ENCODE measurements at regions not wholly inside any gene's neighbourhood (a gene's known extent, or its start where the extent isn't known, plus 50 kb on each side); places are given as distances from the start of the nearest gene placed in this dataset.
A peak's percentile ranks its signal among the peaks of the same experiment; 100 is the strongest.

DNA sequence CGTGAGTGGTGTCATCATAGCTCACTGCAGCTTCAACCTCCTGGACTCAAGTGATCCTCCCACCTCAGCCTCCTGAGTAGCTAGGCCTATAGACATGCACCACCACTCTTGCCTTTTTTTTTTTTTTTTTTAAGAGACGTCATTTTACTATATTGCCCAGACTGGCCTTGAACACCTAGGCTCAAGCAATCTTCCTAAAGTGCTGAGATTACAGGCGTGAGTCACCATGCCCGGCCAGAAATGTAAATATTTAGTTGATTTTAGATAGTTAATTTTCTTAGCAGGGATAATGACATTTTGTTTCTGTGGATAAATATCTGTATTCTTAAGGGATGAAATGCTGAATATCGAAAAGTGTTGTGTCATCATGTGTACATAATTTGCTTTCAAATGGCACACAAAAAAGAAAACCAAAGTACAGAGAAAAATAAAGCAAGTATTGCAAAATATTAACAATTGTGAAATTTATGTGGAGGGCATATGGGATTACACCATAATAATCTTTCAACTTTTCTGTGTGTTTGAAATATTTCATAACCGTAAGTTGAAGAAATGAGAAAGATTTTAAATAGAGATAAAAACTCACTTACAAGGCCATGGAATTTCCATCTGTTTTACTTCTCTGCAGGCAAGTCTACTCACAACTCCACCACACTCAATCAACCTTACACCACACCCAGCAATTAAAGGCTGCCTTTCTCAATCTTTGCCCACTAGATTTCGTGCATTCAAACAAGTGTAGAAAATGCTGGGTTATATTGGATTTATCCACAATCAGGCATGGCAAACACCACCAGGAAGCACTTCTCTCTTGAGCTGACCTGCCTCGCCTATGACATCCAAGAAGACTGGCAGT, 93.7 kb downstream of the SPTSSA start:
- Histone ChIP-seq H3K4me3 (no peak overlapping the region), H3F3A (ENCODE audit: insufficient read depth, low read depth) (peaks cover 38% of the 10 kb centered on the region), H3K9me2 (ENCODE audit: insufficient read depth) (no peaks in the 10 kb centered on the region), H4K20me1 (ENCODE audit: insufficient read depth) (no peaks in the 10 kb centered on the region), H3K4me1 (replicated peaks; ENCODE audit: insufficient read depth) (peaks cover 60% of the 10 kb centered on the region), H3K4me2 (peak overlapping the region; percentile 48), H3K79me2 (ENCODE audit: low read depth) (no peaks in the 10 kb centered on the region), H3K9me3 (ENCODE audit: insufficient read depth, low read depth) (no peaks in the 10 kb centered on the region), H2AFZ (no peak overlapping the region), H3K36me3 (ENCODE audit: low read depth) (no peaks in the 10 kb centered on the region), H3K27me3 (ENCODE audit: insufficient read depth, low read depth) (no peaks in the 10 kb centered on the region), H3K27ac (peak overlapping the region; percentile 61)
- TF ChIP-seq, protein P1, sequence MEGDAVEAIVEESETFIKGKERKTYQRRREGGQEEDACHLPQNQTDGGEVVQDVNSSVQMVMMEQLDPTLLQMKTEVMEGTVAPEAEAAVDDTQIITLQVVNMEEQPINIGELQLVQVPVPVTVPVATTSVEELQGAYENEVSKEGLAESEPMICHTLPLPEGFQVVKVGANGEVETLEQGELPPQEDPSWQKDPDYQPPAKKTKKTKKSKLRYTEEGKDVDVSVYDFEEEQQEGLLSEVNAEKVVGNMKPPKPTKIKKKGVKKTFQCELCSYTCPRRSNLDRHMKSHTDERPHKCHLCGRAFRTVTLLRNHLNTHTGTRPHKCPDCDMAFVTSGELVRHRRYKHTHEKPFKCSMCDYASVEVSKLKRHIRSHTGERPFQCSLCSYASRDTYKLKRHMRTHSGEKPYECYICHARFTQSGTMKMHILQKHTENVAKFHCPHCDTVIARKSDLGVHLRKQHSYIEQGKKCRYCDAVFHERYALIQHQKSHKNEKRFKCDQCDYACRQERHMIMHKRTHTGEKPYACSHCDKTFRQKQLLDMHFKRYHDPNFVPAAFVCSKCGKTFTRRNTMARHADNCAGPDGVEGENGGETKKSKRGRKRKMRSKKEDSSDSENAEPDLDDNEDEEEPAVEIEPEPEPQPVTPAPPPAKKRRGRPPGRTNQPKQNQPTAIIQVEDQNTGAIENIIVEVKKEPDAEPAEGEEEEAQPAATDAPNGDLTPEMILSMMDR (conservative IDR thresholded peaks at IDR 0.05): no peak
- TF ChIP-seq EZH2 (IDR thresholded peaks at IDR 0.05; ENCODE audit: low read depth): no peak
- DNase-seq: peak in 1 of 2 experiments; percentile 83
- ChIA-PET POLR2A (ENCODE audit: unreplicated experiment) (no interaction called here), CTCF (no interaction called here)
- no TSS peak for BruUV-seq (replicated peaks)
- intact Hi-C loops (cut with micrococcal nuclease; ENCODE audit: unreplicated experiment): no loop called here

- Histone ChIP-seq H3K4me3 (no peak overlapping the region), H3K79me2 (ENCODE audit: low read depth) (no peaks in the 10 kb centered on the region), H4K20me1 (ENCODE audit: insufficient read depth) (no peaks in the 10 kb centered on the region), H3K9me2 (ENCODE audit: insufficient read depth) (no peaks in the 10 kb centered on the region), H3K36me3 (ENCODE audit: low read depth) (no peaks in the 10 kb centered on the region), H3K27me3 (ENCODE audit: insufficient read depth, low read depth) (no peaks in the 10 kb centered on the region), H2AFZ (no peak overlapping the region), H3K4me1 (replicated peaks; ENCODE audit: insufficient read depth) (peaks cover 48% of the 10 kb centered on the region), H3F3A (ENCODE audit: insufficient read depth, low read depth) (peaks cover 29% of the 10 kb centered on the region), H3K9me3 (ENCODE audit: insufficient read depth, low read depth) (no peaks in the 10 kb centered on the region; the same call in 1 of the 2 replicates), H3K4me2 (no peak overlapping the region), H3K27ac (no peak overlapping the region)
- DNase-seq: no peak
- POLR2A ChIA-PET (ENCODE audit: unreplicated experiment): no interaction called here
- CTCF ChIA-PET: no interaction called here
- TF ChIP-seq, protein P1 (conservative IDR thresholded peaks at IDR 0.05): no peak
- TF ChIP-seq EZH2 (IDR thresholded peaks at IDR 0.05; ENCODE audit: low read depth): no peak
- no TSS peak for BruUV-seq (replicated peaks)
- intact Hi-C loops (cut with micrococcal nuclease; ENCODE audit: unreplicated experiment): no loop called here
These were observed 96.6 kb downstream of the SPTSSA start for GRCh38 chr14:34365309-34365915.

DNA sequence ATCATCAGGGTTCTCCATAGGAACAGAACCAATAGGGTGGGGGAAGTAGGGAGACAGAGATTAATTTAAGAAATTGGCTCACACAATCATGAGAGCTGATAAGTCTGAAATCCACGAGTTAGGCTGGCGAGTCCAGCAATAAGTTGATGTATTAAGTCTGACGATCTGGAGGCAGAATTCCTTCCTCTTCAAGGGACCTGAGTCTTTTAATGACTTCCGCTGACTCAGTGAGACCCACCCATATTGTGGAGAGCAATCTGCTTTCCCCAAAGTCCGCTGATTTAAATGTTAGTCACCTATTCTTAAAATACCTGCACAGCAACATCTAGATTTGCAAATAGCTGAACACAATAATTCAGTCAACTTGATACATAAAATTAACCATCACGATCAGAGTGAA, 97.8 kb downstream of the SPTSSA start:
- no peak for TF ChIP-seq EZH2 (IDR thresholded peaks at IDR 0.05; ENCODE audit: low read depth)
- TF ChIP-seq, protein P1 (conservative IDR thresholded peaks at IDR 0.05): no peak
- Histone ChIP-seq H3K4me1 (replicated peaks; ENCODE audit: insufficient read depth) (peaks cover 37% of the 10 kb centered on the region), H3K9me2 (ENCODE audit: insufficient read depth) (no peaks in the 10 kb centered on the region), H2AFZ (0 out of 2 replicates have a peak overlapping the region, but pooled peaks have one; percentile 39), H3K79me2 (ENCODE audit: low read depth) (no peaks in the 10 kb centered on the region), H3K27ac (peak overlapping the region; percentile 55), H3K27me3 (ENCODE audit: insufficient read depth, low read depth) (no peaks in the 10 kb centered on the region), H4K20me1 (ENCODE audit: insufficient read depth) (no peaks in the 10 kb centered on the region), H3K4me2 (peak overlapping the region; percentile 39), H3F3A (ENCODE audit: insufficient read depth, low read depth) (peaks cover 27% of the 10 kb centered on the region), H3K9me3 (ENCODE audit: insufficient read depth, low read depth) (no peaks in the 10 kb centered on the region; the same call in 1 of the 2 replicates), H3K4me3 (peak overlapping the region; percentile 28; the same call in 1 of the 2 replicates), H3K36me3 (ENCODE audit: low read depth) (no peaks in the 10 kb centered on the region)
- ChIA-PET POLR2A (ENCODE audit: unreplicated experiment) (interaction anchor here (0.6 kb wide), 2 partner anchors 32 to 402 kb away, joined by 3 to 6 read pairs; no protein-coding TSS in a partner anchor), CTCF (no interaction called here)
- intact Hi-C loops (cut with micrococcal nuclease; ENCODE audit: unreplicated experiment): no loop called here
- peak; percentile 19 to 80 for DNase-seq
- BruUV-seq (replicated peaks): no TSS peak
